DND-41 (cell line): ENCODE measurements at regions not wholly inside any gene's neighbourhood (a gene's known extent, or its start where the extent isn't known, plus 50 kb on each side); places are given as distances from the start of the nearest gene placed in this dataset.

Source experiments
- ATAC-seq: fragments of 200-7000 bp; cut with Tn5 transposase; 3 replicates; pipeline ENCODE4 v1.9.1; 2021; ENCODE audit warnings: low read depth; ENCODE audit not compliant: insufficient read depth
- DNase-seq: peaks from one replicate; pipeline ENCODE4 v3.0.0-alpha.2; 2020
- H2AFZ ChIP-seq: 2 replicates; pipeline ENCODE4 v1.6.0; 2012; ENCODE audit warnings: low read depth, low read length
- H3K27ac ChIP-seq: 2 replicates; pipeline ENCODE4 v1.5.1; 2012; ENCODE audit warnings: low read length, inconsistent platforms
- H3K27me3 ChIP-seq: fragments of 200-600 bp; sonication (generic); 2 replicates; pipeline ENCODE4 v1.6.0; 2012; ENCODE audit warnings: low read length, mild to moderate bottlenecking, inconsistent platforms; ENCODE audit not compliant: insufficient read depth, poor library complexity
- H3K36me3 ChIP-seq: 2 replicates; pipeline ENCODE4 v1.5.1; 2012; ENCODE audit warnings: low read length, inconsistent platforms; ENCODE audit not compliant: insufficient read depth
- H3K4me1 ChIP-seq: 2 replicates; pipeline ENCODE4 v1.5.1; 2012; ENCODE audit warnings: mild to moderate bottlenecking, low read length; ENCODE audit not compliant: insufficient read depth
- H3K4me2 ChIP-seq: 2 replicates; pipeline ENCODE4 v1.6.0; 2012; ENCODE audit warnings: mild to moderate bottlenecking, moderate library complexity, low read length, inconsistent platforms; ENCODE audit not compliant: insufficient read depth
- H3K4me3 ChIP-seq, 2 experiments: fragments of 200-600 bp in 1 of 2; shearing (Covaris generic) in 1 of 2; 2 replicates each; pipeline ENCODE4 v1.5.1; 2012 to 2016; ENCODE audit warnings: inconsistent platforms in 2 of 2, low read length in 2 of 2, mild to moderate bottlenecking in 2 of 2, low read depth in 1 of 2, moderate library complexity in 1 of 2
- H3K79me2 ChIP-seq: 2 replicates; pipeline ENCODE4 v1.6.0; 2012; ENCODE audit warnings: low read length, inconsistent platforms; ENCODE audit not compliant: insufficient read depth
- H3K9ac ChIP-seq: 2 replicates; pipeline ENCODE4 v1.6.0; 2012; ENCODE audit warnings: low read depth, mild to moderate bottlenecking, inconsistent platforms, low read length, moderate library complexity
- H3K9me3 ChIP-seq: 2 replicates; pipeline ENCODE4 v1.5.1; 2012; ENCODE audit warnings: low read length, moderate library complexity, mild to moderate bottlenecking, inconsistent platforms; ENCODE audit not compliant: insufficient read depth, severe bottlenecking
- H4K20me1 ChIP-seq: 2 replicates; pipeline ENCODE4 v1.6.0; 2012; ENCODE audit warnings: low read length; ENCODE audit not compliant: insufficient read depth
- CTCF ChIP-seq: IDR thresholded peaks from 2 replicates; pipeline ENCODE4 v1.5.1; 2012; ENCODE audit warnings: borderline replicate concordance, low read length, moderate library complexity, mild to moderate bottlenecking; ENCODE audit not compliant: poor library complexity, severe bottlenecking; ENCODE audit errors: extremely low read depth
- EZH2 ChIP-seq: IDR thresholded peaks from 3 replicates; pipeline ENCODE4 v1.6.1; 2012; ENCODE audit warnings: borderline replicate concordance, low read depth, mild to moderate bottlenecking, moderate library complexity, low read length, inconsistent platforms; ENCODE audit not compliant: severe bottlenecking

GRCh38 chr2:198930170-198930569 is 527.6 kb downstream of the SATB2 start:
- no peak overlapping the region for H2AFZ ChIP-seq
- no peaks in the 10 kb centered on the region for H3K4me1 ChIP-seq
- no peaks in the 10 kb centered on the region for H3K9me3 ChIP-seq
- no peak overlapping the region for H3K4me2 ChIP-seq
- H4K20me1 ChIP-seq: no peaks in the 10 kb centered on the region
- TF ChIP-seq CTCF (no peak), EZH2 (no peak)
- H3K9ac ChIP-seq: no peak overlapping the region
- H3K4me3 ChIP-seq: no peak overlapping the region
- no peak overlapping the region for H3K27ac ChIP-seq
- no peaks in the 10 kb centered on the region for H3K27me3 ChIP-seq
- ATAC-seq (no peak), DNase-seq (no peak)
- no peaks in the 10 kb centered on the region for H3K79me2 ChIP-seq
- H3K36me3 ChIP-seq: no peaks in the 10 kb centered on the region

- Histone ChIP-seq H4K20me1 (no peaks in the 10 kb centered on the region), H2AFZ (no peak overlapping the region), H3K4me2 (no peak overlapping the region), H3K36me3 (no peaks in the 10 kb centered on the region), H3K27ac (no peak overlapping the region), H3K27me3 (no peaks in the 10 kb centered on the region), H3K4me1 (no peaks in the 10 kb centered on the region), H3K9ac (no peak overlapping the region), H3K79me2 (no peaks in the 10 kb centered on the region), H3K9me3 (no peaks in the 10 kb centered on the region), H3K4me3 (no peak overlapping the region)
- DNase-seq (no peak), ATAC-seq (no peak)
- TF ChIP-seq CTCF: no peak
- TF ChIP-seq EZH2: no peak
These were observed 529.7 kb downstream of the SATB2 start for GRCh38 chr2:198928026-198928425.

GRCh38 chr2:198917926-198918720 is 539.6 kb downstream of the SATB2 start:
- ATAC-seq (no peak), DNase-seq (no peak)
- no peak overlapping the region for H3K27ac ChIP-seq
- H4K20me1 ChIP-seq: no peaks in the 10 kb centered on the region
- no peaks in the 10 kb centered on the region for H3K27me3 ChIP-seq
- H3K4me2 ChIP-seq: no peak overlapping the region
- no peaks in the 10 kb centered on the region for H3K9me3 ChIP-seq
- H3K4me3 ChIP-seq: no peak overlapping the region
- no peaks in the 10 kb centered on the region for H3K36me3 ChIP-seq
- no peaks in the 10 kb centered on the region for H3K79me2 ChIP-seq
- no peaks in the 10 kb centered on the region for H3K4me1 ChIP-seq
- H2AFZ ChIP-seq: no peak overlapping the region
- TF ChIP-seq EZH2: no peak
- no peak for TF ChIP-seq CTCF
- no peak overlapping the region for H3K9ac ChIP-seq

GRCh38 chr2:198917275-198917674 is 540.5 kb downstream of the SATB2 start:
- no peak for DNase-seq
- no peak overlapping the region for H2AFZ ChIP-seq
- H3K4me3 ChIP-seq: no peak overlapping the region

More at GRCh38 chr2:198917275-198917674, 540.5 kb downstream of the SATB2 start:
- TF ChIP-seq CTCF: no peak
- TF ChIP-seq EZH2: no peak
- ATAC-seq: no peak
- Histone ChIP-seq H4K20me1 (no peaks in the 10 kb centered on the region), H3K9me3 (no peaks in the 10 kb centered on the region), H3K4me2 (no peak overlapping the region), H3K27me3 (no peaks in the 10 kb centered on the region), H3K27ac (no peak overlapping the region), H3K9ac (no peak overlapping the region), H3K4me1 (no peaks in the 10 kb centered on the region), H3K79me2 (no peaks in the 10 kb centered on the region), H3K36me3 (no peaks in the 10 kb centered on the region)
